ENCODE measurements at regions not wholly inside any gene's neighbourhood (a gene's known extent, or its start where the extent isn't known, plus 50 kb on each side); places are given as distances from the start of the nearest gene placed in this dataset.

- no peak for TF ChIP-seq CTCF (IDR thresholded peaks at IDR 0.05)
- H3K79me2 ChIP-seq (ENCODE audit: insufficient read depth, low read length) = no peaks in the 10 kb centered on the region
- no peaks in the 10 kb centered on the region for H3K36me3 Mint-ChIP-seq
- H3K9me3 Mint-ChIP-seq = peaks cover 0 to 2% (median 0%) of the 10 kb centered on the region in 7 donors
- H3K27ac ChIP-seq (ENCODE audit: low read depth in 1 of 2, low read length in 2 of 2) = no peak overlapping the region
- no peak overlapping the region for H3K4me2 ChIP-seq (replicated peaks; ENCODE audit: extremely low read depth, low read length, poor library complexity, severe bottlenecking)
- no peaks in the 10 kb centered on the region for H3K36me3 ChIP-seq (replicated peaks in 1 of 2; ENCODE audit: control insufficient read depth in 1 of 2, insufficient read depth in 2 of 2, low read length in 2 of 2)
- no peak overlapping the region for H3K9ac ChIP-seq (ENCODE audit: insufficient read depth, low read length, poor library complexity, severe bottlenecking)
- WGBS (ENCODE audit: insufficient coverage) = no CpG with 5 or more reads among the region's 3 CpGs
- H3K27ac Mint-ChIP-seq = no peak overlapping the region
- H3K4me1 ChIP-seq (ENCODE audit: control insufficient read depth in 1 of 2, insufficient read depth in 2 of 2, low read length in 2 of 2) = no peaks in the 10 kb centered on the region
- H3K4me3 Mint-ChIP-seq = no peak overlapping the region
- H3K4me3 ChIP-seq (replicated peaks in 1 of 3; ENCODE audit: low read depth in 2 of 3, low read length in 3 of 3) = no peak overlapping the region
- H3K27me3 ChIP-seq (ENCODE audit: control insufficient read depth in 2 of 2, insufficient read depth in 2 of 2, low read length in 2 of 2) = no peaks in the 10 kb centered on the region
- intact Hi-C loops (cut with micrococcal nuclease) = no loop called here
- peaks cover 4% of the 10 kb centered on the region for H3K4me1 Mint-ChIP-seq
- no peaks in the 10 kb centered on the region for H3K9me3 ChIP-seq (replicated peaks in 1 of 2; ENCODE audit: control insufficient read depth in 1 of 2, insufficient read depth in 1 of 2, low read length in 2 of 2)
- H4K20me1 ChIP-seq (ENCODE audit: insufficient read depth, low read length) = no peaks in the 10 kb centered on the region
- no peaks in the 10 kb centered on the region for H3K27me3 Mint-ChIP-seq (ENCODE audit: low read depth in 3 of 3)
- H2AFZ ChIP-seq (ENCODE audit: insufficient read depth, low read depth, low read length, poor library complexity, severe bottlenecking) = no peak overlapping the region
- no peak for DNase-seq
Observed at GRCh38 chr3:70556056-70556455, 243.6 kb upstream of the MDFIC2 start.

- Histone ChIP-seq H4K20me1 (ENCODE audit: insufficient read depth, low read length) (no peaks in the 10 kb centered on the region), H3K27me3 (ENCODE audit: control insufficient read depth in 2 of 2, insufficient read depth in 2 of 2, low read length in 2 of 2) (no peaks in the 10 kb centered on the region), H3K79me2 (ENCODE audit: insufficient read depth, low read length) (no peaks in the 10 kb centered on the region), H3K27ac (ENCODE audit: low read depth in 1 of 2, low read length in 2 of 2) (no peak overlapping the region), H3K4me3 (replicated peaks in 1 of 3; ENCODE audit: low read depth in 2 of 3, low read length in 3 of 3) (no peak overlapping the region), H3K4me2 (replicated peaks; ENCODE audit: extremely low read depth, low read length, poor library complexity, severe bottlenecking) (no peak overlapping the region), H3K4me1 (ENCODE audit: control insufficient read depth in 1 of 2, insufficient read depth in 2 of 2, low read length in 2 of 2) (no peaks in the 10 kb centered on the region), H3K36me3 (replicated peaks in 1 of 2; ENCODE audit: control insufficient read depth in 1 of 2, insufficient read depth in 2 of 2, low read length in 2 of 2) (no peaks in the 10 kb centered on the region), H2AFZ (ENCODE audit: insufficient read depth, low read depth, low read length, poor library complexity, severe bottlenecking) (no peak overlapping the region), H3K9me3 (replicated peaks in 1 of 2; ENCODE audit: control insufficient read depth in 1 of 2, insufficient read depth in 1 of 2, low read length in 2 of 2) (no peaks in the 10 kb centered on the region), H3K9ac (ENCODE audit: insufficient read depth, low read length, poor library complexity, severe bottlenecking) (no peak overlapping the region)
- Mint-ChIP-seq H3K4me3 (no peak overlapping the region), H3K36me3 (no peaks in the 10 kb centered on the region), H3K9me3 (peaks cover 0 to 2% (median 0%) of the 10 kb centered on the region in 7 donors), H3K4me1 (peaks cover 4% of the 10 kb centered on the region), H3K27me3 (ENCODE audit: low read depth in 3 of 3) (no peaks in the 10 kb centered on the region), H3K27ac (no peak overlapping the region)
- TF ChIP-seq CTCF (IDR thresholded peaks at IDR 0.05) = no peak
- intact Hi-C loops (cut with micrococcal nuclease) = loop anchor here in 1 of 2 donors (5.0 kb wide), 1 partner anchor 1098 kb away; no protein-coding TSS in a partner anchor
- no CpG with 5 or more reads among the region's 1 CpG for WGBS (ENCODE audit: insufficient coverage)
- DNase-seq = no peak
Observed at GRCh38 chr3:70554170-70554569, 241.7 kb upstream of the MDFIC2 start.
